NCI-H2227 (cell line): ENCODE measurements at regions not wholly inside any gene's neighbourhood (a gene's known extent, or its start where the extent isn't known, plus 50 kb on each side); places are given as distances from the start of the nearest gene placed in this dataset.

ENCODE experiments used
- DNase-seq: peaks from one replicate; lab custom pipeline; 2025; ENCODE audit not compliant: unreplicated experiment; lab: John Stamatoyannopoulos, UW

GRCh38 chr3:16807391-16807790 is 77.4 kb upstream of the PLCL2 start:
- DNase-seq, result no peak

GRCh38 chr3:16808393-16809107 is 76.2 kb upstream of the PLCL2 start:
- DNase-seq, result no peak

DNA sequence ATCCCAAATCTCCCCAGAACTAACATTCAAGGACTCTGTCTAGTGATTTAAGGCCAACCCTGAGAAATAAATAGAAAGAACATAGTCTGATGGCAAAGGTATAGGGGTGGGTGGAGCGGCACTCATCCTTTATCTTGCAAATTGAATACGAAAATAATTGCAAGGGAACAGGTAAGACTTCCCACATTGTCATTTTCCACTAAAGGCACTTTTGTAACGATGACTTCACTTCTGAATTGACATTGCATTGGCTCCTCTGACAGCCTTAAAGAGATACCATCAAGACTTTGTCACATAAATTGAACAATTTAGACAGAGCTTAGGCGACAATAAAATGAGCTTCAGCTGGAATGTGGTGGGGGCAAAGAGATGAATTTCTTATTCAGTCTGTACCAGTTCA is 75.3 kb upstream of the PLCL2 start:
- DNase-seq, result no peak

DNA sequence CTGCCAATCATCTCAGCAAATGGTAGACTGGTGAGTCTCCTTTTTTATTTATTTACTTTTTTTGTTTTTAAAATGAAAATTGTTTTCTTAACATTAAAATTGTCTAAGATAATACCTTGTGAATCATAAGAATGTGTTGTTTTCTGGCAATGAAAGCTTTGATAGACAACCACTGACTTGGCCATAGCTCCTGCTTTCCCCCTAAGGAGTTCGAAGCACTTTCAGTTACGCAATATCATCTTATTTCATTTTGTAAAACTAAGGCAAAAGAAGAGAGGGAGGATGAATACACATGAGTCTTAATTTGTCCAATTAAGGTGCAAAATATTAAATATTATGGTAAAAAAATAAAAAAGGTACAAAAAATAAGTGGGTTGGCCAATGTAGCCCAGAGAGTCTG is 74.8 kb upstream of the PLCL2 start:
- DNase-seq, result no peak

DNA sequence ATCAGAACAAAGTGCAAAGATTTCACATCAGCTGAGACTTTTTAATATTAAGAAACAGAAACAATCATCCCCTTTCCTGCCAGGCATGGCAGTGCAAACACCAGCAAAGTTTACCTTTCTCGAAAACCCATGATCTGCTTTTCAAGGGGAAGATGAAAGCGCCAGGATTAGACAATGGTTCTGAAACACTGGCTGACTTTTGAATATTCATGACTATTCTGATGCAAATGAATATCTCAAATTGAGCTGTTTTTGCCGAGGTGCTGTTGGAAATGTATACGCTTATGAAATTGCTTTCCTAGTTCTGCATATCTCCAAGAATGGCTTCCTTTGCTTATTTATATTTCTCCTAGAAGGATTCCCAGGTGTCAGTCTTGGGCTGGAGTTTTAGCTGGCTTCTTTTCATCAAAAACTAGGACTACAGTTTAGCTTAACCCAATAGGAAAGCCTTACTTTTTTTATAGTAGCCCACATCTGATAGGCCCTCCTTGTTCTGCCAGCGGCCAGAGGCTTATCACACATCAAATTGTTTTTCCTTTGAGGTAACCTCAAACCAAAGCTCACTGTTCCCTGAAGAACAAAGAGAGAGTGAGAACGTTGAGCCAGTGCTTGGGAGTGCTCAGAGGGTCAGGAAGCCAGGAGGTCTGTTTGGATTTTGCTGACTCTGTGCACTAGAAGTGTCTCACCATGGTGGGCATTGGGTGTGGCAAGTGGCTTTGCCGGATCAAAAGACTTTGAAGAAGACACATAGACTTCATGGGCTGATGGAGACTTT is 74.0 kb upstream of the PLCL2 start:
- DNase-seq, result no peak

GRCh38 chr3:16811950-16812349 is 72.8 kb upstream of the PLCL2 start:
- DNase-seq, result no peak

GRCh38 chr3:16813336-16813735 is 71.4 kb upstream of the PLCL2 start:
- no peak for DNase-seq

DNA sequence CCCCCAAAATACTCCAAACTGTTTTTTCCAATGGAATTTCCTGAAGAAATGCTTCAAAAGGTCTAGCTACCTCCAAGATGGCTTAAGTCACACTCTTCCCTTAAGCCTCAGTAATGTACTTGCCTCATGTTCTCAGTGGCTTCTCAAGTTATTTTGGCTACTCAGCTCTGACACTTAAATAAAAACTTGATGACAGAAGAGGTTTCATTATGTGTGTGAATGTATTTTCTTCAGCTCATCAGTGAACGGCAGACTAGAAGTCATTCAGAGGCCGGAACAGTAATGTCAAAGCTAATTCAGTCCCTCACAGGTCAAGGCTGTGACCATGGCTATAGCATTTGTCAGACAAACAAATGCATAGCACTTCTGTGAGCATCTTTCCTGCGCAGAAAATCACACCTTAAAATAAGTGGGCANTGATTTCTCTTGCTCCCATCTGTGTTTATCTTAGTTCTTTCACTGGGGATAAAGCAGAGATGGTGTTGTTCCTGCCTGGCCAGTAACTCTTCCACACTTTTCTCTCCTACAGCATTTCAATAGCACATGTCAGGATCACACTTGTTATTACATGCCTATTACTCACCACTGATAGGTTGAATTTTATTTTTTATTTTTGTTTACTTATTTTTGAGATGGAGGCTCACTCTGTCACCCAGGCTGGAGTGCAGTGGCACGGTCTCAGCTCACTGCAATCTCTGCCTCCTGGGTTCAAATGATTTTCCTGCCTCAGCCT is 68.5 kb upstream of the PLCL2 start:
- no peak for DNase-seq

- no peak for DNase-seq
Measured at GRCh38 chr3:16817197-16817596, 67.6 kb upstream of the PLCL2 start.

GRCh38 chr3:16818194-16818593 is 66.6 kb upstream of the PLCL2 start:
- no peak for DNase-seq

GRCh38 chr3:16818945-16819344 is 65.8 kb upstream of the PLCL2 start:
- no peak for DNase-seq

GRCh38 chr3:16820485-16820884 is 64.3 kb upstream of the PLCL2 start:
- no peak for DNase-seq

GRCh38 chr3:16821053-16821452 is 63.7 kb upstream of the PLCL2 start:
- DNase-seq, result no peak

DNA sequence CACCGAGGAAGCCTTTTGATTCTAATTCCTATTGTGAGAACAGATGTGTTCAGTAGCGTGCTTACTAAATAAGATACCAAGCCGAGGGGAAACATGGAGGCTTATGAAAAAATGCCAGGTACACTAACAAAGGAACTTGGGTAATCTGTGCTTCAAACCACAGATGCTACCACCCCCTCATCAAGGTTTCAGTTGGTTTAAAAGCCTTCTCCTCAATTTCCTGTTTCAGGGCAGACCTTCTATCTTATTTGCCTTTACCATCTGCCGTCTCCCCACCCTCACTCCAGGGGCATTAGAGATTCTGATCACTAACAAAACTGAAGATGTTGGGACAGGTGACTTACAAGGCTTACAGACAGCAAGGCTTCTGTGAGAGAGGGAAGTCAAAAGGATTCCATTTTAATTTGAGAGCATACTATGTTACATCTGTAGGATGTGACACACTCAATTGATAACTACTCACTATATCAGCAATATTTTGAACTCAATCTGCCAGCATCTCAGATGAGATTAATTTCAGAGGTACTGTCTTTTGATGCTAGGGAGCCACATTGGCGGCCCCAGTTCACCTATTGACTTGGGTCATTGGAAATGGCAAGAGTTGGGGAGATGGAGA is 60.6 kb upstream of the PLCL2 start:
- DNase-seq, result no peak

DNA sequence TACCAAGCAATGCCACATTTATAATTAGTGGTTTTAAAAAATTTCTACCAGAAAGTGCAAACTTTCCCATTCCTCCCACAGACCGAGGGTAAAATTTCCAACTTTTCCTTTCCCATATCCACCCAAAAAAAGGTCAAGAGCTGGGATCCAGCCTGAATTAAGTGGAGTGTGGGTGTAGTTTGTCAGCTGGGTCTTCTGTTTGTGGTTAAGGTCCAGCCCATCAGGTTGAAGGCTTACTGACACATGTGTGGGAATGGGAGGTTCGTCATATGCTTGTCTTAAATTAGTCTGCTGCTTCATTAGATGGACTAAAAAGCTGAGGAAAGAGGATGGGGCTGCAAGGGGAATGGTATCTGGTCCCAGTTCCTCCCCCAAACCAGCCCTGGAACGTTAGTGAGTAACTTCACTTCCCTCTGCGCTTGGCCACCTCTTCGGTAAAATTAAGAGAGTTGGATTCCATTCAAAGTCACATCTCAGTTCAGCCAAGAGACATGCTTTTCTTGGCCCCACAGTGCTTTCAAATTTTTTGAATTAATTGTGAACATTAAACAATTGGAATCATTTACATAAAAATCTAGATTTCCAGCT is 59.0 kb upstream of the PLCL2 start:
- no peak for DNase-seq

DNA sequence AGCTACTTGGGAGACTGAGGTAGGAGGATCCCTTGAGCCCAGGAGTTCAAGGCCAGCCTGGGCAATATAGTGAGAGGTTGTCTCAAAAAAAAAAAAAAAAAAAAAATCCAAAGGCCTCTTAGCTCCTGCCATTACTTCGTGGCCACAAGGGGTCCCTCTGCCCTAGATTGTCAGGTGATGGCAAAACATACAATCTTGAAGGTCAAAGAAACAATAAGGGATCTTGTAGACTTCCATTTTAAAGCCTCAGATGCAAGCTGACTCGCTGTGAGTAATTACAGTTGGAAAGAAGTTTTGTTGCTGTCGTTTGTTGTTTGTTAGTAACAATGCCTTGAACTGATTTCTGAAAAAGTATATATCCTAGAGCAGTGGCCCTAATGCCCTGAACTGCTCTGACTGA is 55.9 kb upstream of the PLCL2 start:
- DNase-seq, result no peak

DNA sequence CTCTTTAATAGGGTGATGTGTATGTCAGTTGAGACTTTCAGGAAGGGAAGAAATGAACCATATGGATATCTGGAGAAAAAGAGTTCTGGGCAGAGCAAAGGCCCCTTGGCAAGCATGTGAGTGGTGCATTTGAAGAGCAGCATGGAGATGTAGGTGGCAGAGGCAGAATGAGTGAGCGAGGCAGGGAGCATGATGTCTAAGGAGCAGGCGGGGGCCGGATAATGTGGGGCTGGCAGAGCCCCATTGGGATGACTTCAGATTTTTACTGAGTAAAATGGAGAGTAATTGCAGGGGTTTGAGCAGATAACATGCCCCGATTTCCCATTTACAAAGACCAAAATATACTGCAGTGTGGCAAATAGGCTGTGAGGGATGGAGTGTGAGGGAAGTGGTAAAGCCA is 52.9 kb upstream of the PLCL2 start:
- DNase-seq, result no peak

GRCh38 chr3:16834214-16834613 is 50.5 kb upstream of the PLCL2 start:
- DNase-seq, result no peak

- no peak for DNase-seq
Measured at GRCh38 chr3:16834753-16835152, 50.0 kb upstream of the PLCL2 start.
